HTR-8/SVneo (cell line): ENCODE measurements at regions not wholly inside any gene's neighbourhood (a gene's known extent, or its start where the extent isn't known, plus 50 kb on each side); places are given as distances from the start of the nearest gene placed in this dataset.

Source experiments
- DNase-seq: peaks from one replicate; pipeline ENCODE4 v3.0.0; 2011; ENCODE audit warnings: low spot score, mixed read lengths; ENCODE audit not compliant: insufficient read length
- FAIRE-seq: peaks from 2 replicates; lab custom pipeline; 2011; peaks lifted over from hg19 to GRCh38; lab: Jason Lieb, UNC

DNA sequence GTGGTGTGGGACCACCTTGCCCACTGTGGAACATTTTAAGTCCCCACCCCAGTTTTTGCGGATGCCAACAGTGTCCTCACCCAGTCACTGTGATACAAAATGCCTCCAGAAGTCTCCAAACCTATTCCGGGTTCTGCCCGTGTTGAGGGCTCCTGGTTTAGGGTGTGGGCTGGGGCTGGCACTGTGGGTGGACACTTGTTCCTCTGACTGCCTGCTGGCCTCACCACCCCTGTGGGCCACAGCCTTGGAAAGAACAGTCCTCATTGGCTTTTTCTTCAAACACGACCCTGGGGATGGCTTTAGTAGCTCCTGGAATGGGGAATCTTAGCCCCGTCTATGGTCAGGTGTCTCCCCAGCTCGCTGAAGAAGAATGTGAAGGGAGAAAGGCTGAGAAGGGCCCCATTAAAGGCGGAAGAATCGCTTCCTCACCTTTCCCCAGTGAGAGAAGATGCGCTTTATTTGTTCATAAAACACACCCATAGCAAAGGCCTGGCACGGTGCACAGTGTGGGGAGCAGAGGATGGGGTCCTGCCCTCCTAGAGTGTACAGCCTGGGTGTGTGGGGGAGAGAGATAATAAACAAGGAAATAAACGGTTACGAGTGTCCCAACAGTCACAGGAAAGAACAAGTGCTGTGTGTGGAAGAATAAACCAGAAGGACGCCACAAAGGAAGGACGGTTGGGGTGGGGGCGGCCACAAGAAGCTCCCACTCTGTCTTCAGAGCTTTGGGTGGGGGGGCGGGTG lies 56.3 kb upstream of the SLC22A11 start:
- no peak for DNase-seq
- FAIRE-seq: no peak

DNA sequence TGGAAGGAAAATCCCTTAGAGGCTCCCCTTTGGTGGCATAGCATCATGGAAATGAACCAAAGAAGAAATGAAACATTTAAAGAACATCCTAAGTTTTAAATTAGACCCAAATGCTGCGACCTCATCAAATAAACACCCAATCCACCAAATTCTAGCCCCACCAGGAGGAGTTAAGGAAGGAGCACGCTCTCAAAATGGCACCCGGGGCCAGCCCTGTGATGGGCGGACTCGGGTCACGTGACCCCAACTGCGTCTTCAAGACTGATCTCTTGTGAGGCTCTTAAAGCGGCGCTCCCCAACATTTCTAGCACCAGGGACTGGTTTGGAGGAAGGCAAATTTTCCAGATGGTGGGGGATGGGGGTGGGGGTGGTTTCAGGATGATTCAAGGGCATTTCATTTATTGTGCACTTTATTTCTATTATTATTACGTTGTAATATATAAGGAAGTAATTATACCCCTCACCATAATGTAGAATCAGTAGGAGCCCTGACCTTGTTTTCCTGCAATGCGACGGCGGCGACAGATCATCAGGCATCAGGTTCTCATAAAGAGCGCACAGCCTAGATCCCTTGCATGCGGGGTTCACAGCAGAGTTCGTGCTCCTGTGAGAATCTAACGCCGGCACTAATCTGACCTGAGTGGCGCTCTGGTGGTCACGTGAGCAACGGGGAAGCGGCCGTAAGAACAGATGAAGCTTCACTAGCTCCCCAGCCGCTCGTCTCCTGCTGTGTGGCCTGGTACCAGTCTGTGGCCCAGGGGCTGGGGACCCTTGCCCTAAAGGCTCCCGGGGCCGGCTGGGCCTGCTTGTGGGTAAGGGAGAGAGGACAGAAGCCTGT lies 55.3 kb upstream of the SLC22A11 start:
- FAIRE-seq (no peak), DNase-seq (no peak)

DNA sequence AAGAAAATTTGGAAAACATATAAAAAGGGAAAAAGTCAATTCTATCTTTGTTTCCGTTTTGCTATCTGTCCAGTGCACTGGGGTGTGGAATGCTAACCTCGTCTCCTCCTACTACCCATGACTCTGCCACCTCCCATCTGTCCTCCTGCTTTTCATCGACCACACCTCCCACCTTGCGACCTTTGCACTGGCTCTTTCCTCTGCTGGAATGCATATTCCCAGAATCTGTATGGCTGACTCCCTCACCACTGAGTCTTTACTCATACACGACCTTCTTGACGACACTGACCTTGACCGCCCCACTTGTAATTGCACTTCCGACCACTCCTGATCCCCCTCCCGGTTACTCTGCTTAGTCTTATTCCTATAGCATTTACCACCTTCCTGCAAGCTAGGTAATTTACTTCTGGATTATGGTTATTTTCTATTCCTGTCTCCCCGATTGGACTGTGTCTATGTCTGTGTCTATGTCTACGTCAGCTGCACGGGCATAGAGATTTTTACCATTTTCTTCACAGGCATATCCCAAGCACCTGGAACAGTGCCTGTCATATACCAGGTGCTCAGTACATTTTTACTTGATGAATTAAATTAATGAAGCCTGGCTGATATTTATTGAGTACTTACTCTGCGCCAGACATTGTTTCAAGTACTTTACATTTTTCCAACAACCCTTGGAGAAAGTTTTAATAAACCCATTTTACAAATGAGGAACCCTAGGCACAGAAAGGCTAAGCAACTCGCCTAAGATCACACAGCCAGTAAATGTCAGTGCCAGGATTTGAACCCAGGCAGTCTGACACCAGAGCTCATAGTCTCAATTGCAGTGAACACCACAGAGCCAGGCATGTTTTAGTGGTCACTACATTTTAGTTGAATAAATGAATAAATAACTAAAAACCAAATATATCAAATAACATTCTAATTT lies 54.0 kb upstream of the SLC22A11 start:
- DNase-seq (no peak), FAIRE-seq (no peak)

DNA sequence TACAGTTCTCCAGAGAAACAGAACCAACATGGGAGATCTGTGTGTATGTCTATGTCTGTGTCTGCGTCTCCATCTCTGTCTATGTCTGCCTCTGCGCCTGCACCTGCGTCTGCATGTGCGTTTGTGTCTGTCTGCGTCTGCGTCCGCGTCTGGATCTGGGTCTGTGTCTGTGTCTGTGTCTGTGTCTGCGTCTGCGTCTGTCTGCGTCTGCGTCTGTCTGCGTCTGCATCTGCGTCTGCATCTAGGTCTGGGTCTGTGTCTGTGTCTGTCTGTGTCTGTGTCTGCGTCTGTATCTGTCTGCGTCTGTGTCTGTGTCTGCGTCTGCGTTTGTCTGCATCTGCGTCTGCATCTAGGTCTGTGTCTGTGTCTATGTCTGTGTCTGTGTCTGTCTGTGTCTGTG lies 53.1 kb upstream of the SLC22A11 start:
- no peak for FAIRE-seq
- no peak for DNase-seq

DNA sequence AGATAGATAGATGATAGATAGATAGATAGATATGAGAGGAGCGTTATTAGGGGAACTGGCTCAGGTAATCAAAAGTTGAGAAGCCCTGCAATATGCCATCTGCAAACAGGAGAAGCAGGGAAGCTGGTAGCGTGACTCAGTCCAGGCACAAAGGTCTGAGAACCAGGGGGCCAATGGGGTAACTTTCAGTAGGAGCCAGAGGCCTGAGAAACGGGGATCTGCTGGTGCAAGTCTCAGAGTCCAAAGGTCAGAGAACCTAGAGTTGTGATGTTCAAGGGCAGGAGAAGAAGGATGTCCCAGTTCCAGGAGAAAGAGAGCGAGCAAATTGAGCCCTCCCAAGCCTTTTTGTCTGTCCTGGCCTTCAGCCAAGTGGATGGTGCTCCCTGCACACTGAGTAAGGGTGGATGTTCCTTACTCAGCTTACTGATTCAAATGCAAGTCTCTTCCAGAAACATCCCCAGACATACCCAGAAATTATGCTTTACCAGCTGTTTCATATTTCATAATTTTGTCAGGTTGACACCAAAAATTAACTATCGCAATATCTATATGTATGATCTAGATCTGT lies 52.5 kb upstream of the SLC22A11 start:
- DNase-seq (no peak), FAIRE-seq (no peak)

DNA sequence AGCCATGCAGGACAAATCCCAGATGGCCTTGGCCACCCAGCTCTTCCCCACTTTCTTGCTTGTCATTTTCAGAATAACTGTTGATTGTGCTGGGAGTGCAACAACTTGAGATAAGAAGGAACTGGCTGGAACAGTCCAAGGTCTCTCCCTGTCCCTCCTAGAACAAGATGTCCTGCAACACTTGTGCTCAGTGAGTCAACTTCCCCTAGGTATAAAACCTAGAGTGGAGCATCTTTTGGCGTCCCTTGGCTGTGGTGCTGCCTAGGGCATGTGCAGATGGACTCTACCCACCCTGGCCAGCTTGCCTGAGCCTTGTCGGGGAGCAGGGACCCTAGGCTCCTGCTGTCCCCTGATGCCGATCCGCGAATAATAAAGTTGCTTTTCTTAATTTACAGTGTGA lies 50.7 kb upstream of the SLC22A11 start:
- DNase-seq (no peak), FAIRE-seq (no peak)
